NCI-H2227 treated with DMSO at 0.1 percent for 48 hours (cell line): ENCODE measurements at regions not wholly inside any gene's neighbourhood (a gene's known extent, or its start where the extent isn't known, plus 50 kb on each side); places are given as distances from the start of the nearest gene placed in this dataset.
"Not testable (repeated sequence)": the region's sequence is repeated elsewhere in the genome, so short reads cannot be mapped to it uniquely, and the experiment has no call there.

Source experiments
- DNase-seq: peaks from one replicate; lab custom pipeline; 2025; lab: John Stamatoyannopoulos, UW

- no peak for DNase-seq
These were observed 511.0 kb downstream of the CSNK1G3 start for GRCh38 chr5:124022966-124023365.

GRCh38 chr5:124021776-124022175, 509.8 kb downstream of the CSNK1G3 start:
- DNase-seq = no peak

- DNase-seq = no peak
These were observed 509.2 kb downstream of the CSNK1G3 start for GRCh38 chr5:124021066-124021641.

- DNase-seq = not testable (repeated sequence)
These were observed 505.3 kb downstream of the CSNK1G3 start for GRCh38 chr5:124017321-124017720.

- DNase-seq = no peak
These were observed 495.9 kb downstream of the CSNK1G3 start for GRCh38 chr5:124007675-124008398.

- no peak for DNase-seq
These were observed 489.1 kb downstream of the CSNK1G3 start for GRCh38 chr5:124001036-124001615.

GRCh38 chr5:124000538-124000937, 488.6 kb downstream of the CSNK1G3 start:
- DNase-seq = peak; percentile 30

- no peak for DNase-seq
These were observed 485.7 kb downstream of the CSNK1G3 start for GRCh38 chr5:123997462-123998215.

GRCh38 chr5:123997064-123997461, 485.1 kb downstream of the CSNK1G3 start:
- peak; percentile 7 for DNase-seq

GRCh38 chr5:123992641-123993040, 480.7 kb downstream of the CSNK1G3 start:
- no peak for DNase-seq

- no peak for DNase-seq
These were observed 476.0 kb downstream of the CSNK1G3 start for GRCh38 chr5:123987956-123988355.

GRCh38 chr5:123976379-123977033, 464.5 kb downstream of the CSNK1G3 start:
- DNase-seq = no peak

- DNase-seq = not testable (repeated sequence)
These were observed 463.5 kb downstream of the CSNK1G3 start for GRCh38 chr5:123975521-123975920.

- no peak for DNase-seq
These were observed 454.8 kb downstream of the CSNK1G3 start for GRCh38 chr5:123966781-123967180.

GRCh38 chr5:123965626-123966025, 453.6 kb downstream of the CSNK1G3 start:
- no peak for DNase-seq

- DNase-seq = no peak
These were observed 452.9 kb downstream of the CSNK1G3 start for GRCh38 chr5:123964884-123965283.

GRCh38 chr5:123960526-123960925, 448.5 kb downstream of the CSNK1G3 start:
- no peak for DNase-seq

GRCh38 chr5:123951582-123951977, 439.6 kb downstream of the CSNK1G3 start:
- no peak for DNase-seq

- DNase-seq = no peak
These were observed 439.0 kb downstream of the CSNK1G3 start for GRCh38 chr5:123950701-123951581.

GRCh38 chr5:123949807-123950340, 437.9 kb downstream of the CSNK1G3 start:
- DNase-seq = no peak
